ENCODE measurements at regions not wholly inside any gene's neighbourhood (a gene's known extent, or its start where the extent isn't known, plus 50 kb on each side); places are given as distances from the start of the nearest gene placed in this dataset.

- Histone ChIP-seq H3K36me3 (ENCODE audit: insufficient read depth) (no peaks in the 10 kb centered on the region), H3K4me3 (ENCODE audit: low read depth, low read length) (no peak overlapping the region), H3K27ac (ENCODE audit: low read depth) (no peak overlapping the region), H3K4me1 (ENCODE audit: insufficient read depth) (no peaks in the 10 kb centered on the region)
- no peak for DNase-seq (ENCODE audit: extremely low spot score)
- 98% methylated on average over 21 of the region's 21 CpGs for WGBS
Measured at GRCh38 chr3:144175644-144176425, 204.2 kb downstream of the DIPK2A start.

GRCh38 chr3:144177649-144178048 is 206.0 kb downstream of the DIPK2A start:
- H3K27ac ChIP-seq (ENCODE audit: low read depth): no peak overlapping the region
- DNase-seq (ENCODE audit: extremely low spot score): no peak
- H3K4me1 ChIP-seq (ENCODE audit: insufficient read depth): no peaks in the 10 kb centered on the region
- 98% methylated on average over 2 of the region's 2 CpGs for WGBS
- H3K4me3 ChIP-seq (ENCODE audit: low read depth, low read length): no peak overlapping the region
- no peaks in the 10 kb centered on the region for H3K36me3 ChIP-seq (ENCODE audit: insufficient read depth)

- no peaks in the 10 kb centered on the region for H3K4me1 ChIP-seq (ENCODE audit: insufficient read depth)
- no peak overlapping the region for H3K27ac ChIP-seq (ENCODE audit: low read depth)
- 98% methylated on average over 2 of the region's 2 CpGs for WGBS
- H3K36me3 ChIP-seq (ENCODE audit: insufficient read depth): no peaks in the 10 kb centered on the region
- DNase-seq (ENCODE audit: extremely low spot score): no peak
- no peak overlapping the region for H3K4me3 ChIP-seq (ENCODE audit: low read depth, low read length)
Measured at GRCh38 chr3:144178607-144179006, 207.0 kb downstream of the DIPK2A start.

DNA sequence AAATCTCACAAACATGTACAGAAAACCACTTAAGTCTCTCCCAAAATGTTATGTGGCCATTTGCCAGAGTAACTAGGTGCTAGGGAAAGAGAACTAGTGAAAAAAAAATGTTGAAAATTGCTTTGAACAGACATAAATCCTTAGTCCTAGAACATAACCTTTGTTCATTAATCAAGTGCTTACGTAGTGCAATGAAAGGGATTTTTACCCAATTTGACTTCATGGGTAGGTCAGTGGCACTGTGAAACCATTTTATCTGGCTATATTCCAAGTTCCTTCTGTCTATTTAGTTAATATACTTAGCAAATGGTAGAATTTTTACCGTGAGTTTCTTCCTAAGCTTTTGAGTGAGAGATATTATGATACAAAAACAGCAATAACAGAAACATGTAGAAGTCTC is 209.4 kb downstream of the DIPK2A start:
- Histone ChIP-seq H3K27ac (ENCODE audit: low read depth) (no peak overlapping the region), H3K36me3 (ENCODE audit: insufficient read depth) (no peaks in the 10 kb centered on the region), H3K4me1 (ENCODE audit: insufficient read depth) (no peaks in the 10 kb centered on the region), H3K4me3 (ENCODE audit: low read depth, low read length) (no peak overlapping the region)
- DNase-seq (ENCODE audit: extremely low spot score): no peak
- 68% methylated on average over 2 of the region's 2 CpGs for WGBS

- Histone ChIP-seq H3K36me3 (ENCODE audit: insufficient read depth) (no peaks in the 10 kb centered on the region), H3K27ac (ENCODE audit: low read depth) (no peak overlapping the region), H3K4me1 (ENCODE audit: insufficient read depth) (no peaks in the 10 kb centered on the region), H3K4me3 (ENCODE audit: low read depth, low read length) (no peak overlapping the region)
- DNase-seq (ENCODE audit: extremely low spot score): no peak
- 89% methylated on average over 1 of the region's 1 CpG for WGBS
Measured at GRCh38 chr3:144182501-144182900, 210.9 kb downstream of the DIPK2A start.

DNA sequence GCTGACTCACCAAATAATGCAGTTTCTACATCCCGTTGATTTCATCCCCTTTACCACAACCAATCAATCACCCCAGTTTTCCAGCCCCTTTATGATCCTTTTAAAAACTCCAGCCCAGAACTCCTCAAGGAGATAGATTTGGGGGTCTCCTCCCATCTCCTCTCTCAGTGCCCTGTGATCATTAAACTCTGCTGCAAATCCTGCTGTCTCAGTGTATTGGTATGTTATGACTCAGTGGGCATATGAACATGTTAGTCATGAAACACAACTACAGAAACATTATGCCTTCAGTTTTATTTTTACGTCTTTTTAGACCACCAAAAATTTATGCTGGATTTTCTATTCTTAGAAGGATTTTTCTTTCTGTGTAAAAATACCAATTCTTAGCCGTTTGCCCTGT is 213.7 kb downstream of the DIPK2A start:
- no peak overlapping the region for H3K4me3 ChIP-seq (ENCODE audit: low read depth, low read length)
- H3K36me3 ChIP-seq (ENCODE audit: insufficient read depth): no peaks in the 10 kb centered on the region
- H3K4me1 ChIP-seq (ENCODE audit: insufficient read depth): no peaks in the 10 kb centered on the region
- WGBS: 93% methylated on average over 3 of the region's 3 CpGs
- DNase-seq (ENCODE audit: extremely low spot score): no peak
- H3K27ac ChIP-seq (ENCODE audit: low read depth): no peak overlapping the region

DNA sequence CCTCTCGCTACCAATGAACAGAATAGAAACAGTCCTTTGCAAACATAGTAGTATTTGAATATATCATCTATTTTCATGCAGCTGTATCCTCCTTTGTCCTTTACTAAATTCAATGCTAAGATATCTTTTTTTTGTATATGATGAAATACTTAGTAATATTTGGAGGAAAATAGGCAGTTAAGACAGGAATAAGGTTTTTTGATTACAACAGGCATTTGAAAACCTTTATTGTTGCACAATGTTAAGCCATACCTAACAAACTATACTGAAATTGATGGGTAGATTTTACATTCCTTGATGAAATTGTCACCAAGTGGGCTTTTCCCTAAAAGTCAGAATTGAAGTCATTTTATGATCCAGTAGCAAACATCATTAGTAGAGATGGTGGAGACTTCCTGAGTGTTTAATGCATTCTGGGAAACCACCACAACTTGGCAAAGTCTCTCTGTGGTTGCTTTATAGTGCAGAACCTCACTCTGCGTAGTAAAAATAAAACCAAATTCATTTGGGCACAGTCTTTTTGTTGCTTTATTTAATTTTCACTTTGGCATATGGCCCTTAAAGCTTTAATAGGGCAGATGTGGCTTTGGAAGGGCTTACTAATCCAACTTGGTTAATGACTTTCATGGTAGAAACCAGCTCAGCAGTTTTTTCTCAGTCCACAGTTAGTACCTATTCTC is 216.0 kb downstream of the DIPK2A start:
- WGBS: 83% methylated on average over 2 of the region's 2 CpGs
- no peaks in the 10 kb centered on the region for H3K4me1 ChIP-seq (ENCODE audit: insufficient read depth)
- DNase-seq (ENCODE audit: extremely low spot score): no peak
- H3K27ac ChIP-seq (ENCODE audit: low read depth): no peak overlapping the region
- no peak overlapping the region for H3K4me3 ChIP-seq (ENCODE audit: low read depth, low read length)
- H3K36me3 ChIP-seq (ENCODE audit: insufficient read depth): no peaks in the 10 kb centered on the region

GRCh38 chr3:144189044-144189443 is 217.4 kb downstream of the DIPK2A start:
- WGBS: 96% methylated on average over 2 of the region's 2 CpGs
- no peak for DNase-seq (ENCODE audit: extremely low spot score)
- Histone ChIP-seq H3K36me3 (ENCODE audit: insufficient read depth) (no peaks in the 10 kb centered on the region), H3K4me1 (ENCODE audit: insufficient read depth) (no peaks in the 10 kb centered on the region), H3K27ac (ENCODE audit: low read depth) (no peak overlapping the region), H3K4me3 (ENCODE audit: low read depth, low read length) (no peak overlapping the region)

DNA sequence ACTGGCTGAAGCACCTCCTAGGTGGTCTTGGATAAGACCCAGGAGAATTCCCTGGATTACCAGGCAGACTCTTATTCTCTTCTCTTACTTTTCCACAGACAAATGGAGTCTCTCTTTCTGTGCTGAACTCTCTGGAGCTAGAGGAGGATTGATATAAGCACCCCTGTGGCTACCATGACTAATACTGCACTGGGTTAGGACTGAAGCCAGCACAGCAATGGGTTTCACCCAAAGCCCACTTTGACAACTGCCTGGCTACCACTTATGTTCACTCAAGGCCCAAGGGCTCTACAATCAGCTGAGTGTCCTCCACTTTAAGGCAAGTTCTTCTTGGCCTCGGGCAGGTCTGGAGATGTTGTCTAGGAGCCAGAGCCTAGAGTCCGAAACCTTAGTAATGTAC is 225.5 kb downstream of the DIPK2A start:
- DNase-seq (ENCODE audit: extremely low spot score): no peak
- Histone ChIP-seq H3K27ac (ENCODE audit: low read depth) (no peak overlapping the region), H3K36me3 (ENCODE audit: insufficient read depth) (no peaks in the 10 kb centered on the region), H3K4me1 (ENCODE audit: insufficient read depth) (no peaks in the 10 kb centered on the region), H3K4me3 (ENCODE audit: low read depth, low read length) (no peak overlapping the region)
- WGBS: 97% methylated on average over 2 of the region's 2 CpGs

DNA sequence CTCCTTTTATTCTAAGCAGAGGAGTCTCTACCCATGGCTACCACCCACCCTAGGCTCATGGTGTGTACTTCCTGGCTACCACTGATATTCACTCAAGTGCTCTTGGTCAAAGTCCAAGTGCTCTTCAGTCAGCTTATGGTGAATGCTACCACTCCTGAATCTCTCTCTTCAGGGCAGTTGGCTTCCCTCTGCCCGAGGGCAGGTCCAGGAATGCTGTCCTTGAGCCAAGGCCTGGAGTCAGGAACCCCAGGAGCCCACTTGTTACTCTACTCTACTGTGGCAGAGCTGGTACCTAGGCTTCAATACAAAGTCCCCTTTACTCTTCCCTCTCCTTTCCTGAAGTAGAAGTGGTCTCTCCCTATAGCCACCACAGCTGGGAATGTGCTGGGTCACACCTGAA is 226.0 kb downstream of the DIPK2A start:
- H3K36me3 ChIP-seq (ENCODE audit: insufficient read depth): no peaks in the 10 kb centered on the region
- WGBS: 85% methylated on average over 1 of the region's 1 CpG
- no peak overlapping the region for H3K27ac ChIP-seq (ENCODE audit: low read depth)
- DNase-seq (ENCODE audit: extremely low spot score): no peak
- no peak overlapping the region for H3K4me3 ChIP-seq (ENCODE audit: low read depth, low read length)
- H3K4me1 ChIP-seq (ENCODE audit: insufficient read depth): no peaks in the 10 kb centered on the region

DNA sequence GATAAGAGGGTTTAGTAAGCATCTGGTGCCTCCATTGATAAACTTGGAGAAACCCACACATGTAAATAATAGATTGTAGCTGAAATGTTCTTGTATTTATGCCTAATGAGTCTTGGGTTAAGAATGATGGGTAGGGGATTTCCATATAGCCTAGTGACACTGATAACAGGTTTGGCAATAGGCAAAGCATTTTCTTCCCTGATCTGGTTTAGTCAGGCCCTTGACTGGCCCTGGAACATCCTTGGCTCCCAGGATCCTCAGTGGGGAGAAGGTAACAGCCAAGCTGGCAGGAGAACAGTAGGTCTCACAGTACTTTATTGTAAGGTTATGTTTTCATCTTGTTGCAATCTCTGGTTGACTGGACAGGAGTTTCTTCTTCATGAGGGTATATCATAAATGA is 228.4 kb downstream of the DIPK2A start:
- Histone ChIP-seq H3K4me1 (ENCODE audit: insufficient read depth) (no peaks in the 10 kb centered on the region), H3K27ac (ENCODE audit: low read depth) (no peak overlapping the region), H3K36me3 (ENCODE audit: insufficient read depth) (no peaks in the 10 kb centered on the region), H3K4me3 (ENCODE audit: low read depth, low read length) (no peak overlapping the region)
- DNase-seq (ENCODE audit: extremely low spot score): no peak

GRCh38 chr3:144200466-144200865 is 228.8 kb downstream of the DIPK2A start:
- Histone ChIP-seq H3K27ac (ENCODE audit: low read depth) (no peak overlapping the region), H3K36me3 (ENCODE audit: insufficient read depth) (no peaks in the 10 kb centered on the region), H3K4me1 (ENCODE audit: insufficient read depth) (no peaks in the 10 kb centered on the region), H3K4me3 (ENCODE audit: low read depth, low read length) (no peak overlapping the region)
- no peak for DNase-seq (ENCODE audit: extremely low spot score)

GRCh38 chr3:144221761-144222160 is 250.1 kb downstream of the DIPK2A start:
- Histone ChIP-seq H3K4me1 (ENCODE audit: insufficient read depth) (no peaks in the 10 kb centered on the region), H3K4me3 (ENCODE audit: low read depth, low read length) (no peak overlapping the region), H3K36me3 (ENCODE audit: insufficient read depth) (no peaks in the 10 kb centered on the region), H3K27ac (ENCODE audit: low read depth) (no peak overlapping the region)
- DNase-seq (ENCODE audit: extremely low spot score): no peak
- 56% methylated on average over 3 of the region's 3 CpGs for WGBS

DNA sequence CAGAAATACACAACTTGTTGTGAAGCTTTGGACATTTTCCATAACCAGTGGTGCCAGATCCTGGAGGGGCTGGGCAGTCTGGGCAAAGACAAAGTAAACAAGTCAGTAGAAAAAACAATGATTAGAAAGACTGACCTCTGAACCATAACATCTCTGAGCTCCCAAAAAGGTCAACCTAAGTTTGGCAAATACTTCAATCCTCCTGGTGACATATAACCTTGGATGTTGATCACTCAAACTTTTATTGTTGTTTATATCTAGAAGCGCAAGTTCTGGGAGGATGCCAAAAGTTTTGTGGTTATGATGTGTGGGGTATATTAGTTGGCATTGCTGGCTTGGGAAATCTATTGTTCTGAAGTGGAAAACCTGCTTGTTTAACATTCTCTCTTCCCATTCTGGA is 257.7 kb downstream of the DIPK2A start:
- Histone ChIP-seq H3K27ac (ENCODE audit: low read depth) (no peak overlapping the region), H3K4me3 (ENCODE audit: low read depth, low read length) (no peak overlapping the region), H3K36me3 (ENCODE audit: insufficient read depth) (no peaks in the 10 kb centered on the region), H3K4me1 (ENCODE audit: insufficient read depth) (no peaks in the 10 kb centered on the region)
- 43% methylated on average over 1 of the region's 1 CpG for WGBS
- no peak for DNase-seq (ENCODE audit: extremely low spot score)

All from urinary bladder (tissue), 3 donors.